NCI-H748 (cell line): ENCODE measurements at regions not wholly inside any gene's neighbourhood (a gene's known extent, or its start where the extent isn't known, plus 50 kb on each side); places are given as distances from the start of the nearest gene placed in this dataset.
"Not testable (repeated sequence)": the region's sequence is repeated elsewhere in the genome, so short reads cannot be mapped to it uniquely, and the experiment has no call there.

Experiments used
- DNase-seq: peaks from one replicate; lab custom pipeline; 2025; ENCODE audit not compliant: unreplicated experiment; lab: John Stamatoyannopoulos, UW

- no peak for DNase-seq
Observed at GRCh38 chr1:189752461-189752995, 725.1 kb downstream of the BRINP3 start.

GRCh38 chr1:189755100-189755499 is 722.6 kb downstream of the BRINP3 start:
- not testable (repeated sequence) for DNase-seq

- no peak for DNase-seq
Observed at GRCh38 chr1:189764391-189765320, 713.0 kb downstream of the BRINP3 start.

GRCh38 chr1:189769448-189769847 is 708.2 kb downstream of the BRINP3 start:
- no peak for DNase-seq

GRCh38 chr1:189774721-189775287 is 702.9 kb downstream of the BRINP3 start:
- no peak for DNase-seq

- DNase-seq = no peak
Observed at GRCh38 chr1:189775343-189775742, 702.3 kb downstream of the BRINP3 start.

- no peak for DNase-seq
Observed at GRCh38 chr1:189779034-189779433, 698.6 kb downstream of the BRINP3 start.

GRCh38 chr1:189782295-189782694 is 695.4 kb downstream of the BRINP3 start:
- DNase-seq = peak; percentile 5

- no peak for DNase-seq
Observed at GRCh38 chr1:189783456-189783855, 694.2 kb downstream of the BRINP3 start.

- no peak for DNase-seq
Observed at GRCh38 chr1:189786761-189787160, 690.9 kb downstream of the BRINP3 start.

GRCh38 chr1:189787201-189787600 is 690.5 kb downstream of the BRINP3 start:
- DNase-seq = peak; percentile 6

- DNase-seq = no peak
Observed at GRCh38 chr1:189790335-189790734, 687.3 kb downstream of the BRINP3 start.

- peak; percentile 0 for DNase-seq
Observed at GRCh38 chr1:189803364-189803763, 674.3 kb downstream of the BRINP3 start.

- DNase-seq = no peak
Observed at GRCh38 chr1:189804352-189804751, 673.3 kb downstream of the BRINP3 start.

GRCh38 chr1:189805735-189806134 is 671.9 kb downstream of the BRINP3 start:
- DNase-seq = no peak

- not testable (repeated sequence) for DNase-seq
Observed at GRCh38 chr1:189810639-189811038, 667.0 kb downstream of the BRINP3 start.

GRCh38 chr1:189811960-189812359 is 665.7 kb downstream of the BRINP3 start:
- DNase-seq = no peak

- no peak for DNase-seq
Observed at GRCh38 chr1:189816558-189816957, 661.1 kb downstream of the BRINP3 start.

GRCh38 chr1:189819751-189820150 is 657.9 kb downstream of the BRINP3 start:
- no peak for DNase-seq

GRCh38 chr1:189821833-189822232 is 655.8 kb downstream of the BRINP3 start:
- DNase-seq = no peak

GRCh38 chr1:189834813-189835212 is 642.9 kb downstream of the BRINP3 start:
- DNase-seq = peak; percentile 87

GRCh38 chr1:189847613-189848012 is 630.1 kb downstream of the BRINP3 start:
- DNase-seq = no peak
